ENCODE measurements at regions not wholly inside any gene's neighbourhood (a gene's known extent, or its start where the extent isn't known, plus 50 kb on each side); places are given as distances from the start of the nearest gene placed in this dataset.

GRCh38 chr7:125173571-125173970 lies 243.9 kb upstream of the POT1 start:
- TF ChIP-seq CTCF (optimal IDR thresholded peaks at IDR 0.05 in 1 of 3, IDR thresholded peaks at IDR 0.05 in 1 of 3, conservative IDR thresholded peaks at IDR 0.05 in 1 of 3; ENCODE audit: extremely low read depth in 1 of 3, insufficient read depth in 2 of 3, low read length in 3 of 3) (no peak), EZH2 (IDR thresholded peaks at IDR 0.05; ENCODE audit: low read length) (no peak)

Data from keratinocyte (primary cell).